ENCODE measurements at regions not wholly inside any gene's neighbourhood (a gene's known extent, or its start where the extent isn't known, plus 50 kb on each side); places are given as distances from the start of the nearest gene placed in this dataset.

- DNase-seq = no peak
Measured at GRCh38 chr5:167156446-167156845, 1135.0 kb upstream of the WWC1 start.

- DNase-seq = no peak
Measured at GRCh38 chr5:167158588-167158987, 1132.9 kb upstream of the WWC1 start.

- no peak for DNase-seq
Measured at GRCh38 chr5:167160388-167160787, 1131.1 kb upstream of the WWC1 start.

GRCh38 chr5:167166696-167167095, 1124.7 kb upstream of the WWC1 start:
- DNase-seq = no peak

GRCh38 chr5:167167191-167167795, 1124.2 kb upstream of the WWC1 start:
- no peak for DNase-seq

DNA sequence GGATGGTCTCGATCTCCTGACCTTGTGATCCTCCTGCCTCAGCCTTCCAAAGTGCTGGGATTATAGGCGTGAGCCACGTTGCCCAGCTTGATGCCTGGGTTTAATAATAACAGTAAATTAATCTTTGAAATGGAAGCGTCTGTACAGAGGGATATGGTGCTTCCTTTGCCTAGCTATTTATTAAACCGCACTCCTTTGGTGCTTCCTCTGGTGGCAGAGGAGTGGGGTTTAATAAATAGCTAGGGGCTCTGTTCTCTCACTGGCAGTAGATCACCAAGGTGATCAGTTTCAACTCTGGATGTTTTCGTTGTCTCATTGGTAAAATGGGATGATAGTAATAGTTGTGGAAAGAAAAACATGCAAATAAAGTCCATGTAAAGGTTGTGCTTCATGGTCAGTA, 1122.5 kb upstream of the WWC1 start:
- no peak for DNase-seq

- no peak for DNase-seq
Measured at GRCh38 chr5:167171056-167171455, 1120.4 kb upstream of the WWC1 start.

- no peak for DNase-seq
Measured at GRCh38 chr5:167177736-167178135, 1113.7 kb upstream of the WWC1 start.

DNA sequence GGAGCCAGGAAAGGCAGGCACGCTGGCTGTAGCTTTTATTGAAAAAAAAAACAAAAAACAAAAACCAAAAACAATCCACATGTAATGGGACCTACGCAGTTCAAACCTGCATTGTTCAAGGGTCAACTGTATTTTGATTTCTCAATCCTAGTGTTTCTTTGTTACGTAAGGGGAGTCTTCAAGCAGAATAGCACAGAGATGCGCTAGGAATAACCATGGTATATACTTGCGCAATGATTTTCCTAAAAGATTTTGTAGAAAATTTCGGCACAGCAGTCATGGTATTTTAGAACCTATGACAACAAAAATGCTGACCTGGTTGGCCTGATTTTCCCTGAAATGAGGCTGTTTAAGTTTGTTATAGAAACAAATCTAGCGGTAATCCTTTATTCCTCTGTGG, 1110.5 kb upstream of the WWC1 start:
- no peak for DNase-seq

DNA sequence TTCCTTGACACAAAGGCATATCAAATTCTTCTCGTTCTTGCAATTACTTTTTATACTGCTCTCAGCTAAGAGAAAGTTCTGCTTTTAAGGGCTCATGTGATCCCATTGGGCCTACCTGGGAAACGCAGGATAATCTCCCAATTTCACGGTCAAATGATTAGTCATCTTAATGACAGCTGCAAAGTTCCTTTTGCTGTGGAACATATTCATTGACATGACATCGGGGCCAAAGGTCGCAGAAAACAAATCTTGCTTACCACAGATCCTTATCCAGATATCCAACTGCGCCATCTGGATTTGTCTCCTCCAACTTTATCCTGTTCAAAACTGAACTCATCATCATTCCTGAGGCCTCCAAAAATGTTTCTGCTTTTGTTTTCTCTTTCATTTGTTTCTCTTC, 1085.6 kb upstream of the WWC1 start:
- DNase-seq = no peak

GRCh38 chr5:167207081-167207480, 1084.4 kb upstream of the WWC1 start:
- no peak for DNase-seq

DNA sequence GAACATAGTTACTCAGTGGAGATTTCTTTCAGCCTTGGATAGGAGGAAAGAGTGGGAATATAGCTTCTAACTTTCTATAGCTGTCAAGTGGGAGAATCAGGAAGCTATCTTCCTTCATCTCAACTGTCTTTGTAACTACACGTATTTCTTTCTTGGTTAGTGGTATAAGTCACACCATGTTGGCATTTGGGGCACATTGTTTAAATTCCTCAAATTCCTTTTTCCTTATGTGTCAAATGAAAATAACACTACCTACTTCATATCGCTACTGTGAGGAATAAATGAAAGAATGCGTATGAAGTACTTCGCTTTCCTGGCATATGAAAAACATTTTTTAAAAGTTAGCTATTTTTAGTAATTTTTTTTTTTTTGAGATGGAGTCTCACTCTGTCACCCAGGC, 1082.5 kb upstream of the WWC1 start:
- DNase-seq = no peak

- DNase-seq = no peak
Measured at GRCh38 chr5:167217097-167217743, 1074.2 kb upstream of the WWC1 start.

GRCh38 chr5:167219298-167219697, 1072.1 kb upstream of the WWC1 start:
- DNase-seq = no peak

DNA sequence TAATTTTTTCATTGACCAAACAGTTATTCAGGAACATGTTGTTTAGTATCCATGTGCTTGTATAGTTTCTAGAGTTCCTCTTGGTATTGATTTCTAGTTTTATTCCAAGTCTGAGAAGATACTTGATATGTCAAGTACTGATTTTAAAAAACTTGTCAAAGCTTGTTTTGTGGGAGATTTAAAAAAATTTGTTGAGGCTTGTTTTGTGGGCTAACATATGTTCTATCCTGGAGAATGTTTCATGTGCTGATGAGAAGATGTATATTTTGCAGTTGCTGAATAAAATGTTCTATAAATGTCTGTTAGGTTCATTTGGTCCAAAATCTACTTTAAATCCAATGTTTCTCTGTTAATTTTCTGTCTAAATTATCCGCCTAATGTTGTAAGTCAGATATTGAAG, 1065.1 kb upstream of the WWC1 start:
- no peak for DNase-seq

DNA sequence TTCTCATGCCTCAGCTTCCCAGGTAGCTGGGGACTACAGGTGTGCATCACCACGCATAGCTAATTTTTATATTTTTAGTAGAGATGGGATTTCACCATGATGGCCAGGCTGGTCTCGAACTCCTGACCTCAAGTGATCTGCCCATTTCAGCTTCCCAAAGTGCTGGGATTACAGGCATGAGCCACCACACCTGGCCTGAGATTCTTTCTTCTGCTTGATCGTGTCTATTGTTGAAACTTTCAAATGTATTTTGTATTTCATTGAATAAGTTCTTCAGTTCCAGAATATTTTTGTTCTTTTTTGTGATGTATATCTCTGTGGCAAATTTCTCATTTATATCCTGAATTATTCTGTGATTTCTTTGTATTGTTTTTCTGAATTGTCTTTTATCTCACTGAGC, 1063.3 kb upstream of the WWC1 start:
- no peak for DNase-seq

DNA sequence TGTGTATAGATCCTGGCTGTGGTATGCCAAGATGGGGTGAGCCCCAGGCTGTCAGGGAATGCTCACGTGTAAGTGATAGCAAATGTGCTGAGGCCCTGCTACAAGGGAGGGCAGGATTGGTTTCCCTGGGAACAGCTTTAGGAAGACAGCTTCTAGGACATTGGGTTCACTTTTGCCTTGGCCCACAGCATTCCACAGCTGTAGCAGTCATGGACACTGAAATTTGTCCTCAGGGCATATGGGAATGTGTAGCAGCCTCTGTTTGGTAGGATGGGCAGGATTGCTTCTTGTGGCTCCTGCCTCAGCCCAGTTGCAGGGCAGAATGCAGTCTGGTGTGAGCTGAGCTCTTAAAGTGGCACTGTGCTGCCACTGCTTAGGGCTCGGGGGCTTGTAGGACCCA, 1061.7 kb upstream of the WWC1 start:
- DNase-seq = no peak

DNA sequence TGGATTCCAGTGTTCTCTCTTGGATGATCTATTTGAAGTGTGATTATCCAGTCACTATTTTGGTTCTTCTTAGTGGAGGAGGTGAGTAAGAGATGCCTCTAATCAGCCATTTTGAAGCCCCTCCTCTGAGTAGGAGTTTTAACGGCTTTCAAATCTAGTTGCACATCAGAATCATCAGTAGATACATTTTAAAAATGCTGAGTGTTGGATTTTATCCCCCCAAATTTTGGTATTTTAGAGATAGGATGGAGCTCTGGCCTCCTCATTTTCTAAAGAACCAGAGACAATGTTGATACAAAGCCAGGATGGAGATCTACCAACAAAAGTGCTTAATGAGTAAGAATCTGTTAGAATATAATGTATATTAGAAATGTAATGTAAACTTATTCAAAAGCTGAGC, 1061.0 kb upstream of the WWC1 start:
- DNase-seq = no peak

GRCh38 chr5:167232675-167233311, 1058.7 kb upstream of the WWC1 start:
- DNase-seq = no peak

DNA sequence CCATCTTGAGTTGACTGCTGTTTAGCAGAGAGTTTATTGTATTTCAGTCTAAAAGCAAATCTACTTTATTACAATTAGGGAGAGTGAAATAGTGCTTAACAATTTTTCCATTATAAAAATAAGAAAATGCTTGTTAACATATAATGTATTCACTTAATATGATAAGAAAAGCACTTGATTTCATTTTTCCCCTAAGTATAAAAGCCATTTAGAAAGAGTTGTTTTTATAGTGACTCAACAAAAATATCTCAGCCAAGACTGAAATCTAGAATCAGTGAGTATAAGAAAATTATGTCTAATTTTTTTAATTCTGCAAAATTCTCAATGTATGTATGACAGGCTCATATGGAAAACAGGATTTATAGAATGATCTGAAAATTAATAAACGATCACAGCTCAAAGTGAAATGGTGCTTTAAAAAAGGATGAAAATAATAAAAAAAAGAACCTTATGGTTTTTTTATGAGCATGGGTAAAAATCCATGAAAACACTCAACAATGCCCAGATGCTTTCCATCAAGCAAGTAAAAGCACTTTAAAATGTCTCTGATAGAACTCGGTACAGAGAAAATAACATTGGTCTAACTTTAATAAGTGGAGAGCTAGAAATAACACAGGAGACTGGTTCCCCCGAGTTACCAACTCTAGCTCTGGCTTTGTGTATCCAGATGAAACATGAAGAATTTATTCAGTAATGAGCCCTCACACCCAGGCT, 1057.8 kb upstream of the WWC1 start:
- no peak for DNase-seq

DNA sequence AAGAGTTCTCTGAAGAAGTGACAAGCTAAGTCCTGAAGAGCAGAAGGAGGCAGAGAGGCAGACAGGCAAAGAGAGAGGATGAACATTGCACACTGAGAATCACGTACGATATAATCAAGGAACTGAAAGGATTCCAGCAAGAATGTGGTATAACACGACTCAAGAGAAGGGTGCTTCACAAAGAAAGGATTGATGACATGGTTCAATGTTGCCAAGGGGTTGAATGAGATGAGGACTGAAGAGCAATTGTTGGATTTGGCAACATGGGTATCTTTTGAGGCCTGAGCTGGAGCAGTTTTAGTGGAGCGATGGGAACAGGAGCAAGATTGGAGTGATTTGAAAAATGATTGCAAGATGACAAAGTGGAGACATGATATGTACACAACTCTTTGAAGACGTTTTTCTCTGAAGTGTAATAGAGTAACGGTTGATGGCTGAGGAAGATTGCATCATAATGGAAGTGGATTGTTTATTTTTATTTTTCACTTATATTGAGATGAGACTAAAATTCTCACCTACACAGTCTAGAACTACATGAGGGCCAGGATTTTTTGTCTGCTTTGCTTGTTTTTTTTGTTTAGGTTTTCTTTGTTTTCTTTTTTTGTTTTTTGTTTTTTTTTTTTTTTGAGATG, 1049.9 kb upstream of the WWC1 start:
- DNase-seq = no peak

GRCh38 chr5:167242701-167243100, 1048.7 kb upstream of the WWC1 start:
- no peak for DNase-seq

GRCh38 chr5:167243463-167243862, 1048.0 kb upstream of the WWC1 start:
- no peak for DNase-seq

DNA sequence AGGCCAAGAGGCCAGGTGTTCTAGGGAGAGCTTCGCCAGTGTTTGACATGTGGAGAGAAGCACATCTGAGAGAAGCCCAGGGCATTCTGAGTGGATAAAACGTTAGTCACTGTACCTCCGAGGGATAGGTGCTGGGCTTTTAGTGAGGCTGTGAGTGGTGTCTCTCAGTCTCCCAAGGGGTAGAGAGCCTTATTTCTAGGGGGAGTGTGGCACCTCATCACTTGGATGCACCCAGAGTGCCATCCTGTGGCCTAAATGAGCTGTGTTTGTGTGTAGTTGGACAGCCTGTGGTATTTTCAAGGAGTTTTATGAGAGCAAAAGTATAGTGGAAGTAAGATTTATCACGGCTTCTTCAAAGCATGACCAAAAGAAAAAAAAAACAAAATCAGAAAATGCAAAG, 1046.9 kb upstream of the WWC1 start:
- DNase-seq = no peak

Data from inflammatory macrophage treated with lipopolysaccharide for 4 hours (primary cell).